Neutrophil (primary cell): ENCODE measurements at regions not wholly inside any gene's neighbourhood (a gene's known extent, or its start where the extent isn't known, plus 50 kb on each side); places are given as distances from the start of the nearest gene placed in this dataset.
"Not testable (repeated sequence)": the region's sequence is repeated elsewhere in the genome, so short reads cannot be mapped to it uniquely, and the experiment has no call there.

ENCODE experiments used
- H3K27ac ChIP-seq: fragments of 200-600 bp; sonication (generic); 2 replicates; pipeline ENCODE4 v1.5.1; 2016; ENCODE audit warnings: mild to moderate bottlenecking, moderate library complexity
- H3K27me3 ChIP-seq: fragments of 200-600 bp; sonication (generic); 2 replicates; pipeline ENCODE4 v1.6.0; 2016; ENCODE audit warnings: mild to moderate bottlenecking
- H3K36me3 ChIP-seq: fragments of 200-600 bp; sonication (generic); 2 replicates; pipeline ENCODE4 v1.5.1; 2017
- H3K4me1 ChIP-seq, 2 experiments: fragments of 200-600 bp in 1 of 2; sonication (generic) in 1 of 2; 1 replicate in 1 of 2; 2 replicates in 1 of 2; pipeline versions ENCODE4 v1.5.1 to v1.6.1; 2013 to 2016; ENCODE audit warnings: low read depth in 1 of 2, low read length in 1 of 2, mild to moderate bottlenecking in 1 of 2, moderate library complexity in 1 of 2; ENCODE audit not compliant: control insufficient read depth in 1 of 2, insufficient read depth in 1 of 2
- H3K4me3 ChIP-seq, 2 experiments: fragments of 200-600 bp in 1 of 2; sonication (generic) in 1 of 2; 1 replicate in 1 of 2; 2 replicates in 1 of 2; pipeline ENCODE4 v1.5.1; 2013 to 2016; ENCODE audit warnings: low read depth in 1 of 2, low read length in 1 of 2, mild to moderate bottlenecking in 1 of 2, moderate library complexity in 1 of 2
- H3K9me3 ChIP-seq: fragments of 200-600 bp; sonication (generic); 2 replicates; pipeline ENCODE4 v1.5.1; 2016
- CTCF ChIP-seq: fragments of 200-600 bp; sonication (generic); IDR thresholded peaks from 2 replicates; pipeline ENCODE4 v1.5.1; 2016; ENCODE audit warnings: antibody characterized with exemption

- H3K4me3 ChIP-seq = no peak overlapping the region
- TF ChIP-seq CTCF = no peak
- no peaks in the 10 kb centered on the region for H3K4me1 ChIP-seq
- no peaks in the 10 kb centered on the region for H3K9me3 ChIP-seq
- H3K36me3 ChIP-seq = no peaks in the 10 kb centered on the region
- no peaks in the 10 kb centered on the region for H3K27me3 ChIP-seq
- no peak overlapping the region for H3K27ac ChIP-seq
Observed at GRCh38 chr2:234795272-234795920, 156.4 kb upstream of the SH3BP4 start.

- Histone ChIP-seq H3K27me3 (no peaks in the 10 kb centered on the region), H3K9me3 (no peaks in the 10 kb centered on the region), H3K36me3 (no peaks in the 10 kb centered on the region), H3K27ac (no peak overlapping the region), H3K4me3 (no peak overlapping the region), H3K4me1 (no peaks in the 10 kb centered on the region)
- no peak for TF ChIP-seq CTCF
Observed at GRCh38 chr2:234794866-234795265, 157.0 kb upstream of the SH3BP4 start.

- no peak for TF ChIP-seq CTCF
- no peak overlapping the region for H3K4me3 ChIP-seq
- H3K36me3 ChIP-seq = no peaks in the 10 kb centered on the region
- H3K4me1 ChIP-seq = no peaks in the 10 kb centered on the region
- H3K27me3 ChIP-seq = no peaks in the 10 kb centered on the region
- H3K27ac ChIP-seq = no peak overlapping the region
- no peaks in the 10 kb centered on the region for H3K9me3 ChIP-seq
Observed at GRCh38 chr2:234793212-234793785, 158.5 kb upstream of the SH3BP4 start.

- H3K4me1 ChIP-seq = no peaks in the 10 kb centered on the region
- H3K27ac ChIP-seq = no peak overlapping the region
- H3K27me3 ChIP-seq = no peaks in the 10 kb centered on the region
- no peaks in the 10 kb centered on the region for H3K9me3 ChIP-seq
- TF ChIP-seq CTCF = no peak
- no peaks in the 10 kb centered on the region for H3K36me3 ChIP-seq
- no peak overlapping the region for H3K4me3 ChIP-seq
Observed at GRCh38 chr2:234792621-234793022, 159.2 kb upstream of the SH3BP4 start.

GRCh38 chr2:234792096-234792495 lies 159.7 kb upstream of the SH3BP4 start:
- not testable (repeated sequence) for H3K4me1 ChIP-seq, H3K27me3 ChIP-seq, H3K9me3 ChIP-seq, H3K36me3 ChIP-seq, H3K27ac ChIP-seq, H3K4me3 ChIP-seq

- H3K4me1 ChIP-seq = no peaks in the 10 kb centered on the region
Observed at GRCh38 chr2:234790380-234790779, 161.4 kb upstream of the SH3BP4 start.

More at GRCh38 chr2:234790380-234790779, 161.4 kb upstream of the SH3BP4 start:
- TF ChIP-seq CTCF = no peak
- H3K27me3 ChIP-seq = no peaks in the 10 kb centered on the region
- no peak overlapping the region for H3K27ac ChIP-seq
- no peak overlapping the region for H3K4me3 ChIP-seq
- H3K9me3 ChIP-seq = no peaks in the 10 kb centered on the region
- no peaks in the 10 kb centered on the region for H3K36me3 ChIP-seq
